Neural cell (in vitro differentiated cells): ENCODE measurements at regions not wholly inside any gene's neighbourhood (a gene's known extent, or its start where the extent isn't known, plus 50 kb on each side); places are given as distances from the start of the nearest gene placed in this dataset.
A peak's percentile ranks its signal among the peaks of the same experiment; 100 is the strongest.

Experiments
- H2AFZ ChIP-seq: fragments of 200-600, 300-800 bp; sonication (generic), shearing (Covaris generic); 2 replicates; pipeline ENCODE4 v1.6.0; 2014; ENCODE audit warnings: low read depth, mild to moderate bottlenecking, antibody characterized with exemption, low read length, moderate library complexity
- H3F3A ChIP-seq: fragments of 200-600 bp; shearing (Covaris generic); 2 replicates; pipeline ENCODE4 v1.6.1; 2016; ENCODE audit warnings: mild to moderate bottlenecking, moderate library complexity, mixed read lengths, antibody characterized with exemption, low read length; ENCODE audit not compliant: insufficient read depth, poor library complexity, severe bottlenecking
- H3K27ac ChIP-seq: fragments of 200-600, 300-800 bp; sonication (generic), shearing (Covaris generic); 2 replicates; pipeline ENCODE4 v1.5.1; 2014; ENCODE audit warnings: mild to moderate bottlenecking, low read length, moderate library complexity
- H3K27me3 ChIP-seq: fragments of 300-800, 200-600 bp; sonication (generic), shearing (Covaris generic); 2 replicates; pipeline ENCODE4 v1.6.0; 2014; ENCODE audit warnings: mild to moderate bottlenecking, low read depth, low read length, moderate library complexity; ENCODE audit not compliant: insufficient read depth
- H3K36me3 ChIP-seq: fragments of 300-800, 200-600 bp; sonication (generic), shearing (Covaris generic); 2 replicates; pipeline ENCODE4 v1.5.1; 2014; ENCODE audit warnings: mild to moderate bottlenecking, antibody characterized with exemption, low read length, moderate library complexity; ENCODE audit not compliant: insufficient read depth
- H3K4me2 ChIP-seq: fragments of 300-800, 200-600 bp; sonication (generic), shearing (Covaris generic); 2 replicates; pipeline ENCODE4 v1.6.0; 2014; ENCODE audit warnings: mild to moderate bottlenecking, low read length
- H3K4me3 ChIP-seq: fragments of 300-800, 200-600 bp; sonication (generic), shearing (Covaris generic); 2 replicates; pipeline ENCODE4 v1.5.1; 2014; ENCODE audit warnings: mild to moderate bottlenecking, low read length, moderate library complexity
- H3K79me2 ChIP-seq: fragments of 200-600 bp; shearing (Covaris generic); replicated peaks from 2 replicates; pipeline ENCODE4 v1.6.0; 2014; ENCODE audit warnings: mild to moderate bottlenecking, low read length, moderate library complexity; ENCODE audit not compliant: insufficient read depth
- H3K9ac ChIP-seq: fragments of 300-800, 200-600 bp; sonication (generic), shearing (Covaris generic); 2 replicates; pipeline ENCODE4 v1.6.1; 2016; ENCODE audit warnings: mild to moderate bottlenecking, low read length, mixed read lengths
- H3K9me2 ChIP-seq: fragments of 200-600 bp; shearing (Covaris generic); 2 replicates; pipeline ENCODE4 v1.6.1; 2016; ENCODE audit warnings: mild to moderate bottlenecking, low read length, mixed read lengths; ENCODE audit not compliant: insufficient read depth
- H3K9me3 ChIP-seq: fragments of 200-600, 300-800 bp; sonication (generic), shearing (Covaris generic); 2 replicates; pipeline ENCODE4 v1.6.1; 2016; ENCODE audit warnings: mild to moderate bottlenecking, mixed run types, low read length, moderate library complexity, mixed read lengths
- H4K20me1 ChIP-seq: fragments of 200-600 bp; shearing (Covaris generic); 2 replicates; pipeline ENCODE4 v1.6.1; 2016; ENCODE audit warnings: mild to moderate bottlenecking, mixed run types; ENCODE audit not compliant: insufficient read depth
- CTCF ChIP-seq: fragments of 450-650 bp; IDR thresholded peaks from 2 replicates; pipeline ENCODE4 v1.5.1; 2014; ENCODE audit warnings: antibody characterized with exemption, mild to moderate bottlenecking, moderate library complexity; ENCODE audit not compliant: poor library complexity, severe bottlenecking
- EP300 ChIP-seq: fragments of 450-650 bp; conservative IDR thresholded peaks from 2 replicates; pipeline ENCODE4 v1.6.1; 2014; ENCODE audit warnings: antibody characterized with exemption, mild to moderate bottlenecking, moderate library complexity; ENCODE audit not compliant: poor library complexity, severe bottlenecking
- EZH2 ChIP-seq: fragments of 200-600, 300-800 bp; shearing (Covaris generic), sonication (generic); IDR thresholded peaks from 2 replicates; pipeline ENCODE4 v1.6.1; 2014; ENCODE audit warnings: antibody characterized with exemption, low read length, borderline replicate concordance, mild to moderate bottlenecking; ENCODE audit not compliant: insufficient read depth, poor library complexity, severe bottlenecking
- MXI1 ChIP-seq: fragments of 450-650 bp; conservative IDR thresholded peaks from 2 replicates; pipeline ENCODE4 v1.6.1; 2014; ENCODE audit warnings: antibody characterized with exemption, mild to moderate bottlenecking; ENCODE audit not compliant: poor library complexity, severe bottlenecking
- POLR2AphosphoS5 ChIP-seq: IDR thresholded peaks from 2 replicates; pipeline ENCODE4 v1.6.1; 2012
- RAD21 ChIP-seq: fragments of 450-650 bp; conservative IDR thresholded peaks from 2 replicates; pipeline ENCODE4 v1.6.1; 2014; ENCODE audit warnings: antibody characterized with exemption, mild to moderate bottlenecking, moderate library complexity
- REST ChIP-seq: IDR thresholded peaks from 2 replicates; pipeline ENCODE4 v1.6.1; 2012; ENCODE audit warnings: borderline replicate concordance
- SMC3 ChIP-seq: fragments of 450-650 bp; conservative IDR thresholded peaks from 2 replicates; pipeline ENCODE4 v1.6.1; 2014; ENCODE audit warnings: antibody characterized with exemption, mild to moderate bottlenecking, moderate library complexity; ENCODE audit not compliant: poor library complexity
- TAF1 ChIP-seq: IDR thresholded peaks from 2 replicates; pipeline ENCODE4 v1.6.1; 2012; ENCODE audit warnings: low read depth

GRCh38 chr5:67289763-67290521 is 93.3 kb upstream of the CD180 start:
- Histone ChIP-seq H3K9ac (no peak overlapping the region), H3K27ac (peak overlapping the region; percentile 89), H3K36me3 (no peaks in the 10 kb centered on the region), H3K79me2 (no peaks in the 10 kb centered on the region), H3K9me2 (no peaks in the 10 kb centered on the region), H2AFZ (no peak overlapping the region), H3K4me2 (no peak overlapping the region), H3K4me3 (no peak overlapping the region), H3F3A (peaks cover 9% of the 10 kb centered on the region), H3K9me3 (no peaks in the 10 kb centered on the region), H4K20me1 (no peaks in the 10 kb centered on the region), H3K27me3 (no peaks in the 10 kb centered on the region)
- no peak for TF ChIP-seq REST
- TF ChIP-seq EZH2 = no peak
- TF ChIP-seq POLR2AphosphoS5 = no peak
- no peak for TF ChIP-seq CTCF
- TF ChIP-seq SMC3 = no peak
- TF ChIP-seq EP300 = no peak
- no peak for TF ChIP-seq MXI1
- TF ChIP-seq RAD21 = no peak
- no peak for TF ChIP-seq TAF1

GRCh38 chr5:67287510-67288268 is 91.1 kb upstream of the CD180 start:
- Histone ChIP-seq H3K9me3 (no peaks in the 10 kb centered on the region), H3K4me3 (peak overlapping the region; percentile 24), H3K9me2 (no peaks in the 10 kb centered on the region), H3K27ac (peak overlapping the region; percentile 89), H3F3A (peaks cover 9% of the 10 kb centered on the region), H4K20me1 (no peaks in the 10 kb centered on the region), H2AFZ (no peak overlapping the region), H3K27me3 (no peaks in the 10 kb centered on the region), H3K79me2 (no peaks in the 10 kb centered on the region), H3K36me3 (no peaks in the 10 kb centered on the region), H3K4me2 (peak overlapping the region; percentile 29), H3K9ac (peak overlapping the region; percentile 44)
- peak; percentile 11 for TF ChIP-seq CTCF
- peak; percentile 88 for TF ChIP-seq POLR2AphosphoS5
- no peak for TF ChIP-seq EZH2
- peak; percentile 49 for TF ChIP-seq SMC3
- TF ChIP-seq EP300 = peak; percentile 98
- TF ChIP-seq MXI1 = no peak
- TF ChIP-seq REST = peak; percentile 100
- peak; percentile 54 for TF ChIP-seq RAD21
